ENCODE measurements at regions not wholly inside any gene's neighbourhood (a gene's known extent, or its start where the extent isn't known, plus 50 kb on each side); places are given as distances from the start of the nearest gene placed in this dataset.

DNA sequence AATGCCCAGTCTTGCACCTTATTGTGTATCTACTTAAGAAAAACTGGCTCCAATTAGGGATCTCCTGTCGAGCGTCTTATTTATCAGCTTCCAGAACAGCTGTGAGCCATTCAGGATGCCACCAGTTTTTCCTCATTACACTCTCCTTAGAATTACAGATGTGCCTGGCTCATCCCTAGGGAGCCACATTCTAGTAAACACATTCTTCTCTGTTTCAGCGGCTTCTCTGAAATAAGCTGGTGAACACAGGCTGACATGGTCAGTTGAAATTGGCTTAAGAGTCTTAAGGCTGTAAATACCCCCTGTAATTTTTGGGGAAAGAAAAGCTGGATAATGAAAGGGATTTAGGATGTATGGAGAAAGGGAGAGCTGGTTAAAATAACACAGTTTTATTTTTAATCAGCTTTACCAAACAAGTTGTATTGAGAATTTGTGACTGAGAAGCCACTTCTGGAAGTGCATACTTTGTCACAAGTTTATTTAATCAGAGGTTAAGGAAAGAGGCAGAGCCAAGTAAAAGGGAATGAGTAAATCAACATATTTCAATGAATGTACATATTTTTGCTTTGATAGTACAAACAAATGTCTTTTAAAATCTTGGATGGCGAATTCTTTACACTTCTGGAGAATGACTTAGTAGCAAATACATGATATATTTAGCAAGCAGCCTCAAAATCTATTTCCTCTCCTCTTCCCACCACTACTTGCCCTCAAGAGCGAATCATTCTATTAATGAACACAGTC lies 562.0 kb upstream of the GOT2 start:
- Histone ChIP-seq H3K27me3 (ENCODE audit: control insufficient read depth, insufficient read depth, low read length) (no peaks in the 10 kb centered on the region), H3K9me3 (ENCODE audit: control insufficient read depth, insufficient read depth, low read depth, low read length) (no peaks in the 10 kb centered on the region), H3K36me3 (ENCODE audit: control insufficient read depth, insufficient read depth, low read length) (no peaks in the 10 kb centered on the region), H3K27ac (ENCODE audit: low read length) (no peak overlapping the region), H3K4me1 (ENCODE audit: control insufficient read depth, insufficient read depth, low read length) (no peaks in the 10 kb centered on the region), H3K4me3 (ENCODE audit: low read depth in 2 of 2, low read length in 2 of 2) (no peak overlapping the region)
- TF ChIP-seq CTCF (IDR thresholded peaks at IDR 0.05) (no peak), TCF7L2 (IDR thresholded peaks at IDR 0.05; ENCODE audit: low read depth, low read length) (no peak), REST (IDR thresholded peaks at IDR 0.05; ENCODE audit: insufficient read depth in 1 of 2, low read depth in 2 of 2, low read length in 1 of 2) (no peak), SIN3A (IDR thresholded peaks at IDR 0.05; ENCODE audit: borderline replicate concordance, insufficient read depth, low read depth, low read length) (no peak), POLR2AphosphoS5 (IDR thresholded peaks at IDR 0.05; ENCODE audit: low read depth, low read length) (no peak)
- CTCF ChIA-PET = no interaction called here
- in situ Hi-C loops (cut with HindIII; ENCODE audit: low pct_unique_long_range_greater_than_20kb, low sequenced_read_pairs) (no loop called here), intact Hi-C loops (cut with micrococcal nuclease; ENCODE audit: unreplicated experiment) (no loop called here)
- ATAC-seq = no peak
- no peak for DNase-seq (ENCODE audit: low read depth, low spot score)
- POLR2A ChIA-PET = no interaction called here
- no TSS peak for BruUV-seq (replicated peaks)

GRCh38 chr16:59295474-59295873 lies 561.4 kb upstream of the GOT2 start:
- Histone ChIP-seq H3K4me1 (ENCODE audit: control insufficient read depth, insufficient read depth, low read length) (no peaks in the 10 kb centered on the region), H3K4me3 (ENCODE audit: low read depth in 2 of 2, low read length in 2 of 2) (no peak overlapping the region), H3K36me3 (ENCODE audit: control insufficient read depth, insufficient read depth, low read length) (no peaks in the 10 kb centered on the region), H3K9me3 (ENCODE audit: control insufficient read depth, insufficient read depth, low read depth, low read length) (no peaks in the 10 kb centered on the region), H3K27ac (ENCODE audit: low read length) (no peak overlapping the region), H3K27me3 (ENCODE audit: control insufficient read depth, insufficient read depth, low read length) (no peaks in the 10 kb centered on the region)
- no peak for TF ChIP-seq TCF7L2 (IDR thresholded peaks at IDR 0.05; ENCODE audit: low read depth, low read length)
- TF ChIP-seq POLR2AphosphoS5 (IDR thresholded peaks at IDR 0.05; ENCODE audit: low read depth, low read length) = no peak
- no peak for TF ChIP-seq CTCF (IDR thresholded peaks at IDR 0.05)
- no peak for TF ChIP-seq SIN3A (IDR thresholded peaks at IDR 0.05; ENCODE audit: borderline replicate concordance, insufficient read depth, low read depth, low read length)
- TF ChIP-seq REST (IDR thresholded peaks at IDR 0.05; ENCODE audit: insufficient read depth in 1 of 2, low read depth in 2 of 2, low read length in 1 of 2) = no peak
- POLR2A ChIA-PET = no interaction called here
- ATAC-seq = no peak
- in situ Hi-C loops (cut with HindIII; ENCODE audit: low pct_unique_long_range_greater_than_20kb, low sequenced_read_pairs) (no loop called here), intact Hi-C loops (cut with micrococcal nuclease; ENCODE audit: unreplicated experiment) (no loop called here)
- CTCF ChIA-PET = no interaction called here
- no TSS peak for BruUV-seq (replicated peaks)
- no peak for DNase-seq (ENCODE audit: low read depth, low spot score)

Data from Panc1 (cell line).